HepG2 (cell line): ENCODE measurements at regions not wholly inside any gene's neighbourhood (a gene's known extent, or its start where the extent isn't known, plus 50 kb on each side); places are given as distances from the start of the nearest gene placed in this dataset.

Experiments
- ATAC-seq: fragments of 200-7000 bp; cut with Tn5 transposase; 3 replicates; pipeline ENCODE4 v1.9.1; 2020; ENCODE audit warnings: mild to moderate bottlenecking, moderate library complexity
- BruUV-seq: library from RNA; stranded (reverse); fragments of 400-500 nt; replicated peaks from 2 replicates; lab custom pipeline; 2021; lab: Mats Ljungman, UMichigan
- CTCF ChIA-PET: fragments of 300-600 bp; formaldehyde crosslinking; extraction: SDS; loops from one replicate; lab custom pipeline; 2021; ENCODE audit warnings: low total read pairs, inconsistent platforms, low intra/inter-chr PET ratio; lab: Yijun Ruan, JAX
- POLR2A ChIA-PET: fragments of 350-600 bp; sonication (Branson Sonifier 250); formaldehyde crosslinking; loops from one replicate; lab custom pipeline; 2020; ENCODE audit warnings: antibody characterized with exemption, inconsistent platforms; lab: Yijun Ruan, JAX
- DNase-seq: peaks from one replicate; pipeline ENCODE4 v3.0.0-alpha.2; 2015; ENCODE audit warnings: low spot score
- FAIRE-seq: peaks from 3 replicates; lab custom pipeline; 2011; peaks lifted over from hg19 to GRCh38; lab: Jason Lieb, UNC
- H2AFZ ChIP-seq: one replicate; pipeline ENCODE4 v1.6.1; 2011; ENCODE audit warnings: low read length, inconsistent platforms
- H3K27ac ChIP-seq: fragments of 300-600 bp; 3 replicates; pipeline ENCODE4 v1.8.0; 2011; ENCODE audit warnings: mixed run types, mild to moderate bottlenecking, mixed read lengths, low read length, inconsistent platforms; ENCODE audit not compliant: insufficient read depth; ENCODE audit errors: extremely low read length
- H3K27me3 ChIP-seq, 2 experiments: fragments of 200-600 bp in 1 of 2; 2 replicates in 1 of 2; 3 replicates in 1 of 2; pipeline versions ENCODE4 v1.6.0 to v1.8.0; 2011; ENCODE audit warnings: low read length in 2 of 2, mild to moderate bottlenecking in 2 of 2, moderate library complexity in 2 of 2, inconsistent platforms in 1 of 2; ENCODE audit not compliant: insufficient read depth in 2 of 2, control insufficient read depth in 1 of 2
- H3K36me3 ChIP-seq, 2 experiments: fragments of 200-600 bp in 1 of 2; replicated peaks in 1 of 2; 2 replicates in 1 of 2; 3 replicates in 1 of 2; pipeline versions ENCODE4 v1.5.1 to v1.8.0; 2011; ENCODE audit warnings: low read length in 2 of 2, inconsistent platforms in 1 of 2; ENCODE audit not compliant: insufficient read depth in 2 of 2, control insufficient read depth in 1 of 2
- H3K4me1 ChIP-seq: 2 replicates; pipeline ENCODE4 v1.5.1; 2012; ENCODE audit warnings: low read length, inconsistent platforms; ENCODE audit not compliant: insufficient read depth
- H3K4me2 ChIP-seq: 2 replicates; pipeline ENCODE4 v1.6.0; 2011; ENCODE audit warnings: low read depth, low read length, inconsistent platforms
- H3K4me3 ChIP-seq, 3 experiments: fragments of 200-600 bp in 1 of 3; sonication (generic), shearing (Covaris generic) in 1 of 3; replicated peaks in 1 of 3; 2 replicates each; pipeline ENCODE4 v1.5.1; 2011 to 2016; ENCODE audit warnings: low read length in 3 of 3, inconsistent platforms in 2 of 3, low read depth in 2 of 3, mild to moderate bottlenecking in 2 of 3, control low read depth in 1 of 3, mixed read lengths in 1 of 3; ENCODE audit not compliant: insufficient read depth in 1 of 3
- H3K79me2 ChIP-seq: one replicate; pipeline ENCODE4 v1.6.1; 2011; ENCODE audit warnings: low read length, inconsistent platforms; ENCODE audit not compliant: insufficient read depth
- H3K9ac ChIP-seq: 2 replicates; pipeline ENCODE4 v1.6.0; 2011; ENCODE audit warnings: mild to moderate bottlenecking, low read depth, low read length, inconsistent platforms; ENCODE audit not compliant: insufficient read depth
- H3K9me3 ChIP-seq: 2 replicates; pipeline ENCODE4 v1.5.1; 2012; ENCODE audit warnings: mild to moderate bottlenecking, low read length
- H4K20me1 ChIP-seq: 2 replicates; pipeline ENCODE4 v1.6.0; 2011; ENCODE audit warnings: inconsistent platforms, mild to moderate bottlenecking, low read length, moderate library complexity; ENCODE audit not compliant: insufficient read depth
- GFI1 ChIP-seq: sonication (generic); formaldehyde crosslinking; IDR thresholded peaks from 2 replicates; pipeline ENCODE4 v1.5.0; 2020; ENCODE audit warnings: missing genetic modification reagents, mild to moderate bottlenecking, borderline replicate concordance
- KDM4B ChIP-seq: sonication (generic); formaldehyde crosslinking; IDR thresholded peaks from 2 replicates; pipeline ENCODE4 v1.4.0; 2020; ENCODE audit warnings: missing genetic modification reagents
- MIER3 ChIP-seq: IDR thresholded peaks from 2 replicates; pipeline ENCODE4 v1.6.1; 2016; ENCODE audit warnings: missing compliant biosample characterization, borderline replicate concordance
- SNRNP70 ChIP-seq: fragments of 200-400 bp; formaldehyde crosslinking; IDR thresholded peaks from 2 replicates; pipeline ENCODE4 v1.6.1; 2017; ENCODE audit warnings: mild to moderate bottlenecking, low read depth, low read length, moderate library complexity
- ZBTB38 ChIP-seq: sonication (generic); formaldehyde crosslinking; IDR thresholded peaks from 2 replicates; pipeline ENCODE4 v1.5.1; 2020; ENCODE audit warnings: mild to moderate bottlenecking, missing genetic modification reagents
- ZNF773 ChIP-seq: sonication (generic); formaldehyde crosslinking; IDR thresholded peaks from 2 replicates; pipeline ENCODE4 v1.4.0; 2020; ENCODE audit warnings: missing genetic modification reagents, borderline replicate concordance
- ZSCAN9 ChIP-seq: IDR thresholded peaks from 2 replicates; pipeline ENCODE4 v1.6.1; 2016; ENCODE audit warnings: borderline replicate concordance
- WGBS: methylation state at CpG from one replicate; pipeline ENCODE4 v1.1.6; 2017; ENCODE audit warnings: low lambda C conversion rate; 5-methylcytosine and 5-hydroxymethylcytosine counted together
- in situ Hi-C: cut with HindIII; loops from 2 replicates; pipeline ENCODE4 v1.10.0; 2017; ENCODE audit warnings: low pct_unique_long_range_greater_than_20kb; ENCODE audit not compliant: extremely low pct_ligation_motif_present
- intact Hi-C: fragments of 100-400 bp; cut with micrococcal nuclease; formaldehyde crosslinking; loops from one replicate; pipeline ENCODE4 v1.10.0; 2022; ENCODE audit not compliant: unreplicated experiment
- TF ChIP-seq, protein P1 (sequence below): sonication (generic); formaldehyde crosslinking; IDR thresholded peaks from 2 replicates; pipeline ENCODE4 v1.5.0; 2020; ENCODE audit warnings: missing genetic modification reagents
- TF ChIP-seq, protein P2 (sequence below): sonication (generic); formaldehyde crosslinking; IDR thresholded peaks from 2 replicates; pipeline ENCODE4 v1.4.0; 2020; ENCODE audit warnings: mild to moderate bottlenecking, missing genetic modification reagents
- TF ChIP-seq, protein P3 (sequence below): sonication (generic); formaldehyde crosslinking; IDR thresholded peaks from 2 replicates; pipeline ENCODE4 v1.5.0; 2020; ENCODE audit warnings: mild to moderate bottlenecking, missing genetic modification reagents
- TF ChIP-seq, protein P4 (sequence below): IDR thresholded peaks from 2 replicates; pipeline ENCODE4 v1.6.1; 2016; ENCODE audit warnings: mild to moderate bottlenecking

DNA sequence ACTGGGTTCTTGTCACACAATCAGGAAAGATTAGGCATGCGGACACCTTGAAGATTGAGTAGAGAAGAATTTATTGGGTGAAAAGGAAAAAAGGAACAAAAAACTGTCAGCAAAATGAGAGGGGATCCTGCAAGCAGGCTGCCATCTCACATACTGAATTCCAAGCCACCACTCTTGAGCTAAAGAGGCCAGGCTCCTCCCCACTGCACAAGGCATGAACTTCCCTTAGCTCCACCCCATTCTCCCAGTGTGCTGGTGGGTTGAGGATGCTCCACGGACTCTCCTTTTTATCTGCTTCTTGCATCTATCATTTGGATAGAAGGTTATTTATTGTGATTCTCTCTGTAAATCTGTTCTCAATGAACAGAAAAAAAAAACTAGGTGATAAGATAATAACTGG, 79.6 kb downstream of the ANKRD7 start:
- BruUV-seq = no TSS peak
- H3K27ac ChIP-seq = no peak overlapping the region
- no peak overlapping the region for H3K4me3 ChIP-seq
- FAIRE-seq (no peak), ATAC-seq (no peak), DNase-seq (no peak)
- ChIA-PET CTCF (no interaction called here), POLR2A (no interaction called here)
- no peaks in the 10 kb centered on the region for H3K79me2 ChIP-seq
- WGBS = 31% methylated on average over 2 of the region's 2 CpGs
- no peak overlapping the region for H2AFZ ChIP-seq
- no peaks in the 10 kb centered on the region for H3K36me3 ChIP-seq
- H3K4me2 ChIP-seq = no peak overlapping the region
- no peaks in the 10 kb centered on the region for H3K27me3 ChIP-seq
- H3K9me3 ChIP-seq = peaks cover 31% of the 10 kb centered on the region
- no peak for TF ChIP-seq ZSCAN9 (CRISPR knock-in tag)
- H3K4me1 ChIP-seq = no peaks in the 10 kb centered on the region
- intact Hi-C loops = no loop called here
- H4K20me1 ChIP-seq = no peaks in the 10 kb centered on the region
- in situ Hi-C loops = no loop called here
- no peak overlapping the region for H3K9ac ChIP-seq

DNA sequence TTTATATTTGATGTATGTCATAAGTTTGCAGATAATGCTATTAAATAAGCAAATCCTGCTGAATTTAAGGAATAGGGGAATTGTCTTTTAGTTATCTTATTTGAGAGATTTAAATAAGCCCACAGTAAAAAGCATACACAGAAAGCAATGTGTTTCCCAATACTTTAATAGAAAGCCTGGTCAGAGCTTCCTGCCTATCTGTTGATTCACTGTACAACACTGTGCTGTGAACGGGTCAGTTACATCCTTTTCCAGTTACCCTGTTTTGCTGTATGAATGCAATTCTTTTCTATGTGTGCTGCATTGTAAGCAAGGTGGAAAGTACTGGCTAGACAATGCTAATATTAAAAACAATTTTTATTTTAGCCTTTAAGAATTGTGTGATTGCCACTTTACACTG, 81.2 kb downstream of the ANKRD7 start:
- BruUV-seq = no TSS peak
- intact Hi-C loops = no loop called here
- in situ Hi-C loops = no loop called here
- Histone ChIP-seq H3K36me3 (no peaks in the 10 kb centered on the region), H3K27ac (no peak overlapping the region), H4K20me1 (no peaks in the 10 kb centered on the region), H2AFZ (no peak overlapping the region), H3K9ac (no peak overlapping the region), H3K4me3 (no peak overlapping the region), H3K79me2 (no peaks in the 10 kb centered on the region), H3K4me1 (no peaks in the 10 kb centered on the region), H3K27me3 (no peaks in the 10 kb centered on the region), H3K9me3 (peaks cover 34% of the 10 kb centered on the region), H3K4me2 (no peak overlapping the region)
- ATAC-seq = no peak
- POLR2A ChIA-PET = no interaction called here
- DNase-seq = no peak
- CTCF ChIA-PET = no interaction called here
- no peak for FAIRE-seq
- no peak for TF ChIP-seq ZBTB38 (CRISPR knock-in tag)
- no peak for TF ChIP-seq MIER3 (CRISPR knock-in tag)
- no peak for TF ChIP-seq ZNF773 (CRISPR knock-in tag)
- no peak for TF ChIP-seq SNRNP70
- TF ChIP-seq, protein P1, sequence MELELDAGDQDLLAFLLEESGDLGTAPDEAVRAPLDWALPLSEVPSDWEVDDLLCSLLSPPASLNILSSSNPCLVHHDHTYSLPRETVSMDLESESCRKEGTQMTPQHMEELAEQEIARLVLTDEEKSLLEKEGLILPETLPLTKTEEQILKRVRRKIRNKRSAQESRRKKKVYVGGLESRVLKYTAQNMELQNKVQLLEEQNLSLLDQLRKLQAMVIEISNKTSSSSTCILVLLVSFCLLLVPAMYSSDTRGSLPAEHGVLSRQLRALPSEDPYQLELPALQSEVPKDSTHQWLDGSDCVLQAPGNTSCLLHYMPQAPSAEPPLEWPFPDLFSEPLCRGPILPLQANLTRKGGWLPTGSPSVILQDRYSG = no peak
- TF ChIP-seq, protein P2, sequence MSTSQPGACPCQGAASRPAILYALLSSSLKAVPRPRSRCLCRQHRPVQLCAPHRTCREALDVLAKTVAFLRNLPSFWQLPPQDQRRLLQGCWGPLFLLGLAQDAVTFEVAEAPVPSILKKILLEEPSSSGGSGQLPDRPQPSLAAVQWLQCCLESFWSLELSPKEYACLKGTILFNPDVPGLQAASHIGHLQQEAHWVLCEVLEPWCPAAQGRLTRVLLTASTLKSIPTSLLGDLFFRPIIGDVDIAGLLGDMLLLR = no peak
- no peak for TF ChIP-seq GFI1
- TF ChIP-seq, protein P3, sequence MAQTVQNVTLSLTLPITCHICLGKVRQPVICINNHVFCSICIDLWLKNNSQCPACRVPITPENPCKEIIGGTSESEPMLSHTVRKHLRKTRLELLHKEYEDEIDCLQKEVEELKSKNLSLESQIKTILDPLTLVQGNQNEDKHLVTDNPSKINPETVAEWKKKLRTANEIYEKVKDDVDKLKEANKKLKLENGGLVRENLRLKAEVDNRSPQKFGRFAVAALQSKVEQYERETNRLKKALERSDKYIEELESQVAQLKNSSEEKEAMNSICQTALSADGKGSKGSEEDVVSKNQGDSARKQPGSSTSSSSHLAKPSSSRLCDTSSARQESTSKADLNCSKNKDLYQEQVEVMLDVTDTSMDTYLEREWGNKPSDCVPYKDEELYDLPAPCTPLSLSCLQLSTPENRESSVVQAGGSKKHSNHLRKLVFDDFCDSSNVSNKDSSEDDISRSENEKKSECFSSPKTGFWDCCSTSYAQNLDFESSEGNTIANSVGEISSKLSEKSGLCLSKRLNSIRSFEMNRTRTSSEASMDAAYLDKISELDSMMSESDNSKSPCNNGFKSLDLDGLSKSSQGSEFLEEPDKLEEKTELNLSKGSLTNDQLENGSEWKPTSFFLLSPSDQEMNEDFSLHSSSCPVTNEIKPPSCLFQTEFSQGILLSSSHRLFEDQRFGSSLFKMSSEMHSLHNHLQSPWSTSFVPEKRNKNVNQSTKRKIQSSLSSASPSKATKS (CRISPR knock-in tag) = no peak
- TF ChIP-seq, protein P4, sequence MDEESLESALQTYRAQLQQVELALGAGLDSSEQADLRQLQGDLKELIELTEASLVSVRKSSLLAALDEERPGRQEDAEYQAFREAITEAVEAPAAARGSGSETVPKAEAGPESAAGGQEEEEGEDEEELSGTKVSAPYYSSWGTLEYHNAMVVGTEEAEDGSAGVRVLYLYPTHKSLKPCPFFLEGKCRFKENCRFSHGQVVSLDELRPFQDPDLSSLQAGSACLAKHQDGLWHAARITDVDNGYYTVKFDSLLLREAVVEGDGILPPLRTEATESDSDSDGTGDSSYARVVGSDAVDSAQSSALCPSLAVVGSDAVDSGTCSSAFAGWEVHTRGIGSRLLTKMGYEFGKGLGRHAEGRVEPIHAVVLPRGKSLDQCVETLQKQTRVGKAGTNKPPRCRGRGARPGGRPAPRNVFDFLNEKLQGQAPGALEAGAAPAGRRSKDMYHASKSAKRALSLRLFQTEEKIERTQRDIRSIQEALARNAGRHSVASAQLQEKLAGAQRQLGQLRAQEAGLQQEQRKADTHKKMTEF (CRISPR knock-in tag) = no peak
- no peak for TF ChIP-seq KDM4B (CRISPR knock-in tag)
- WGBS = 0% methylated on average over 1 of the region's 1 CpG
